ENCODE measurements at regions not wholly inside any gene's neighbourhood (a gene's known extent, or its start where the extent isn't known, plus 50 kb on each side); places are given as distances from the start of the nearest gene placed in this dataset.
A peak's percentile ranks its signal among the peaks of the same experiment; 100 is the strongest.
"Not testable (repeated sequence)": the region's sequence is repeated elsewhere in the genome, so short reads cannot be mapped to it uniquely, and the experiment has no call there.

GRCh38 chr1:238606896-238607295, 716.2 kb upstream of the ZP4 start:
- Mint-ChIP-seq H3K4me1 (no peaks in the 10 kb centered on the region), H3K27me3 (no peaks in the 10 kb centered on the region), H3K4me3 (no peak overlapping the region), H3K36me3 (no peaks in the 10 kb centered on the region), H3K27ac (no peak overlapping the region), H3K9me3 (peaks cover 0 to 9% (median 7%) of the 10 kb centered on the region in 7 donors)
- Histone ChIP-seq H3K27me3 (ENCODE audit: control insufficient read depth, insufficient read depth, low read length) (no peaks in the 10 kb centered on the region), H3K36me3 (ENCODE audit: control insufficient read depth, insufficient read depth, low read length) (no peaks in the 10 kb centered on the region), H3K27ac (ENCODE audit: insufficient read depth, low read length, poor library complexity, severe bottlenecking) (no peak overlapping the region), H3K9me3 (ENCODE audit: control insufficient read depth in 2 of 2, low read length in 2 of 2) (no peaks in the 10 kb centered on the region), H3K4me1 (ENCODE audit: control insufficient read depth, insufficient read depth, low read length, poor library complexity, severe bottlenecking) (no peaks in the 10 kb centered on the region), H3K4me3 (ENCODE audit: low read depth, low read length) (no peak overlapping the region)
- DNase-seq (no peak), ATAC-seq (ENCODE audit: low read depth in 2 of 2) (no peak)

DNA sequence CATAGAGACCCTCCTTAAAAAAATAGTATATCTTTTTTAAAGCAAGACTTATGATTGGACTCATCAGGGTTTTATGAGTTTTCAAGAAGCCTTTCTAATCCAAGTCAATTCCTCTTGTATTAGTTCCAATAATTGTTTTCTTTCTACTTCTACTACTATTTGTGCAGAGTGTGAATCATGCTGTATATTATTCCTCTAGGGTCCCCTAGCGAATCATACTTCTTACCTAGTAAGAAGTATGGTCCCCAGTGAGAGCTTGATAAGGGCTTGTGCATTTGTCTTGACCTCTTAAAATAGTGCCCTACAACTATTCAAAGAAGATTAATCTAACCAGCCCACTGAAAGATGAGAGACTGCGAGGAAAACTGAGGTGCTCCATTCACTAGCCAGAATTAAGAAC, 715.7 kb upstream of the ZP4 start:
- H3K9me3 ChIP-seq (ENCODE audit: control insufficient read depth in 2 of 2, low read length in 2 of 2) = no peaks in the 10 kb centered on the region
- no peak for ATAC-seq (ENCODE audit: low read depth in 2 of 2)
- H3K9me3 Mint-ChIP-seq = peaks cover 0 to 10% (median 7%) of the 10 kb centered on the region in 7 donors

GRCh38 chr1:238604357-238604756, 713.6 kb upstream of the ZP4 start:
- Histone ChIP-seq H3K4me3 (ENCODE audit: low read depth, low read length) (no peak overlapping the region), H3K27ac (ENCODE audit: insufficient read depth, low read length, poor library complexity, severe bottlenecking) (no peak overlapping the region), H3K4me1 (ENCODE audit: control insufficient read depth, insufficient read depth, low read length, poor library complexity, severe bottlenecking) (no peaks in the 10 kb centered on the region), H3K27me3 (ENCODE audit: control insufficient read depth, insufficient read depth, low read length) (no peaks in the 10 kb centered on the region), H3K36me3 (ENCODE audit: control insufficient read depth, insufficient read depth, low read length) (no peaks in the 10 kb centered on the region), H3K9me3 (ENCODE audit: control insufficient read depth in 2 of 2, low read length in 2 of 2) (no peaks in the 10 kb centered on the region)
- H3K4me1 Mint-ChIP-seq = no peaks in the 10 kb centered on the region
- H3K9me3 Mint-ChIP-seq = peaks cover 0 to 14% (median 5%) of the 10 kb centered on the region in 7 donors
- no peak for DNase-seq
- H3K36me3 Mint-ChIP-seq = no peaks in the 10 kb centered on the region
- no peak overlapping the region for H3K4me3 Mint-ChIP-seq
- H3K27ac Mint-ChIP-seq = no peak overlapping the region
- no peak for ATAC-seq (ENCODE audit: low read depth in 2 of 2)
- no peaks in the 10 kb centered on the region for H3K27me3 Mint-ChIP-seq

More for the DNA sequence above, 715.7 kb upstream of the ZP4 start:
- no peaks in the 10 kb centered on the region for H3K36me3 Mint-ChIP-seq
- H3K4me3 Mint-ChIP-seq = no peak overlapping the region
- Histone ChIP-seq H3K27ac (ENCODE audit: insufficient read depth, low read length, poor library complexity, severe bottlenecking) (no peak overlapping the region), H3K36me3 (ENCODE audit: control insufficient read depth, insufficient read depth, low read length) (no peaks in the 10 kb centered on the region), H3K27me3 (ENCODE audit: control insufficient read depth, insufficient read depth, low read length) (no peaks in the 10 kb centered on the region), H3K4me3 (ENCODE audit: low read depth, low read length) (no peak overlapping the region), H3K4me1 (ENCODE audit: control insufficient read depth, insufficient read depth, low read length, poor library complexity, severe bottlenecking) (no peaks in the 10 kb centered on the region)
- H3K27me3 Mint-ChIP-seq = no peaks in the 10 kb centered on the region
- H3K4me1 Mint-ChIP-seq = no peaks in the 10 kb centered on the region
- DNase-seq = no peak
- H3K27ac Mint-ChIP-seq = no peak overlapping the region

DNA sequence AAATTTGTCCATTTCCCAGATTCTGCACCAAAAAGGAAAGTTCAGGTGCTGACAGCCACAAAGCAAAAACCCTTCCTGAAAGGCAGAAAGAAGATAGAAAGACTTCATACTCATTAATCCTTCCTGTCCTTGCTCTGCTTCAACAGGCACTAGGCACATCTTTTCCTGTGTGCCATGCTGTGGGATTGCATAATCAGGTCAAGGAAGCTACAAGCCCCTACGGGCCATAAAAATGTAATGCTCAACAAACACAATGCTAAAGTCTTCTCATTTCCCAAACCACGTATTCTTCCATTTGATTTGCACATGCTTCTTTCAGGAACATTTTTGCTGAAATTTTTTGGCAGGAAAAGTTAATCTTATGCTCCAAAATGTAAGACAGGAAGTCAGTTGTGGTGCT, 710.9 kb upstream of the ZP4 start:
- not testable (repeated sequence) for H3K4me3 Mint-ChIP-seq; H3K9me3 ChIP-seq (ENCODE audit: control insufficient read depth in 2 of 2, low read length in 2 of 2); DNase-seq; H3K36me3 ChIP-seq (ENCODE audit: control insufficient read depth, insufficient read depth, low read length); H3K27me3 Mint-ChIP-seq; H3K27ac ChIP-seq (ENCODE audit: insufficient read depth, low read length, poor library complexity, severe bottlenecking); H3K27me3 ChIP-seq (ENCODE audit: control insufficient read depth, insufficient read depth, low read length); H3K4me3 ChIP-seq (ENCODE audit: low read depth, low read length); H3K4me1 ChIP-seq (ENCODE audit: control insufficient read depth, insufficient read depth, low read length, poor library complexity, severe bottlenecking); H3K36me3 Mint-ChIP-seq; H3K4me1 Mint-ChIP-seq; ATAC-seq (ENCODE audit: low read depth in 2 of 2)
- Mint-ChIP-seq H3K9me3 (peaks cover 0 to 14% (median 4%) of the 10 kb centered on the region in 7 donors), H3K27ac (peak overlapping the region in 1 of 3 donors; percentile 9)

GRCh38 chr1:238596703-238597102, 706.0 kb upstream of the ZP4 start:
- no peaks in the 10 kb centered on the region for H3K36me3 Mint-ChIP-seq
- Histone ChIP-seq H3K4me3 (ENCODE audit: low read depth, low read length) (no peak overlapping the region), H3K27ac (ENCODE audit: insufficient read depth, low read length, poor library complexity, severe bottlenecking) (no peak overlapping the region), H3K4me1 (ENCODE audit: control insufficient read depth, insufficient read depth, low read length, poor library complexity, severe bottlenecking) (no peaks in the 10 kb centered on the region), H3K36me3 (ENCODE audit: control insufficient read depth, insufficient read depth, low read length) (no peaks in the 10 kb centered on the region), H3K27me3 (ENCODE audit: control insufficient read depth, insufficient read depth, low read length) (no peaks in the 10 kb centered on the region), H3K9me3 (ENCODE audit: control insufficient read depth in 2 of 2, low read length in 2 of 2) (no peaks in the 10 kb centered on the region)
- peaks cover 0 to 13% (median 5%) of the 10 kb centered on the region in 7 donors for H3K9me3 Mint-ChIP-seq
- H3K27ac Mint-ChIP-seq = no peak overlapping the region
- DNase-seq (no peak), ATAC-seq (ENCODE audit: low read depth in 2 of 2) (no peak)
- no peak overlapping the region for H3K4me3 Mint-ChIP-seq
- no peaks in the 10 kb centered on the region for H3K4me1 Mint-ChIP-seq
- H3K27me3 Mint-ChIP-seq = no peaks in the 10 kb centered on the region

GRCh38 chr1:238592621-238593020, 701.9 kb upstream of the ZP4 start:
- no peak for ATAC-seq (ENCODE audit: low read depth in 2 of 2)
- peaks cover 0 to 12% (median 6%) of the 10 kb centered on the region in 7 donors for H3K9me3 Mint-ChIP-seq

DNA sequence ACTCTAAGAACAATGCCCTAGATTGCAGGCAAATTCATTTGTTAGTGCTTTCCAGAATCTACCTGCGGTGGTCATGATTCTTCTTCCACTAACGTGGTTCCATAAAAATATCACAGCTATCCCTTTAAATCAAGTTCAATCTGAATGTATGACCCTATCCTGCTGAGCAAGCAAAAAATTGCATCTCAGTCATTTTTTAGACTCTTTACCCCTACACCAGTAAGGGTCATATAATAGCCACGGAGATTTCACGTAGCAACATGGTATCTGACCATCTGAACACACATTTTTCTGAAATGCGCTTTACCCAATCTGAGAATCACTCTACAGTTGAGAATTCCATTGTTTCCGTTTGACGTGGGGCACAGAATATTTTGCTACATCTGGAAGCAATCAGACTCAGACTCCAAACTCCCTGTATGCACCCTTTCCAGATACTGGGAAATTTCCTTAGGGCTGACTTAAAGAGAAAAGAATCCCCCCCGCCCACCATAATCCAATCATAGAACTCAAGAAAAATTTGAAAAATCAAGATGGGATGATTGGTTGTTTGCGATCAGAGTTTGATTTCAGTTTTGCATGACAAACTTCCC, 699.2 kb upstream of the ZP4 start:
- H3K9me3 Mint-ChIP-seq = peaks cover 3 to 10% (median 7%) of the 10 kb centered on the region in 7 donors
- no peaks in the 10 kb centered on the region for H3K4me1 Mint-ChIP-seq
- no peak overlapping the region for H3K4me3 Mint-ChIP-seq
- Histone ChIP-seq H3K4me1 (ENCODE audit: control insufficient read depth, insufficient read depth, low read length, poor library complexity, severe bottlenecking) (no peaks in the 10 kb centered on the region), H3K27me3 (ENCODE audit: control insufficient read depth, insufficient read depth, low read length) (no peaks in the 10 kb centered on the region), H3K36me3 (ENCODE audit: control insufficient read depth, insufficient read depth, low read length) (no peaks in the 10 kb centered on the region), H3K27ac (ENCODE audit: insufficient read depth, low read length, poor library complexity, severe bottlenecking) (no peak overlapping the region), H3K9me3 (ENCODE audit: control insufficient read depth in 2 of 2, low read length in 2 of 2) (peaks cover 0 to 3% of the 10 kb centered on the region in 2 experiments), H3K4me3 (ENCODE audit: low read depth, low read length) (no peak overlapping the region)
- no peak overlapping the region for H3K27ac Mint-ChIP-seq
- no peaks in the 10 kb centered on the region for H3K27me3 Mint-ChIP-seq
- no peaks in the 10 kb centered on the region for H3K36me3 Mint-ChIP-seq
- ATAC-seq (ENCODE audit: low read depth in 2 of 2) (no peak), DNase-seq (no peak)

More at GRCh38 chr1:238592621-238593020, 701.9 kb upstream of the ZP4 start:
- no peak overlapping the region for H3K4me3 ChIP-seq (ENCODE audit: low read depth, low read length)
- H3K27ac ChIP-seq (ENCODE audit: insufficient read depth, low read length, poor library complexity, severe bottlenecking) = no peak overlapping the region
- Mint-ChIP-seq H3K4me3 (no peak overlapping the region), H3K36me3 (no peaks in the 10 kb centered on the region), H3K27ac (no peak overlapping the region), H3K4me1 (no peaks in the 10 kb centered on the region), H3K27me3 (no peaks in the 10 kb centered on the region)
- no peak for DNase-seq
- H3K36me3 ChIP-seq (ENCODE audit: control insufficient read depth, insufficient read depth, low read length) = no peaks in the 10 kb centered on the region
- H3K4me1 ChIP-seq (ENCODE audit: control insufficient read depth, insufficient read depth, low read length, poor library complexity, severe bottlenecking) = no peaks in the 10 kb centered on the region
- no peaks in the 10 kb centered on the region for H3K27me3 ChIP-seq (ENCODE audit: control insufficient read depth, insufficient read depth, low read length)
- H3K9me3 ChIP-seq (ENCODE audit: control insufficient read depth in 2 of 2, low read length in 2 of 2) = peaks cover 0 to 3% of the 10 kb centered on the region in 2 experiments

- no peaks in the 10 kb centered on the region for H3K4me1 Mint-ChIP-seq
Measured at GRCh38 chr1:238582816-238583215, 692.1 kb upstream of the ZP4 start.

More at GRCh38 chr1:238582816-238583215, 692.1 kb upstream of the ZP4 start:
- H3K4me3 ChIP-seq (ENCODE audit: low read depth, low read length) = no peak overlapping the region
- H3K9me3 Mint-ChIP-seq = peaks cover 1 to 13% (median 4%) of the 10 kb centered on the region in 7 donors
- H3K27ac Mint-ChIP-seq = no peak overlapping the region
- no peaks in the 10 kb centered on the region for H3K36me3 Mint-ChIP-seq
- no peaks in the 10 kb centered on the region for H3K27me3 Mint-ChIP-seq
- no peak overlapping the region for H3K4me3 Mint-ChIP-seq
- DNase-seq = no peak
- H3K9me3 ChIP-seq (ENCODE audit: control insufficient read depth in 2 of 2, low read length in 2 of 2) = no peaks in the 10 kb centered on the region
- no peaks in the 10 kb centered on the region for H3K36me3 ChIP-seq (ENCODE audit: control insufficient read depth, insufficient read depth, low read length)
- H3K27ac ChIP-seq (ENCODE audit: insufficient read depth, low read length, poor library complexity, severe bottlenecking) = no peak overlapping the region
- no peak for ATAC-seq (ENCODE audit: low read depth in 2 of 2)
- no peaks in the 10 kb centered on the region for H3K27me3 ChIP-seq (ENCODE audit: control insufficient read depth, insufficient read depth, low read length)
- no peaks in the 10 kb centered on the region for H3K4me1 ChIP-seq (ENCODE audit: control insufficient read depth, insufficient read depth, low read length, poor library complexity, severe bottlenecking)

All from CD4-positive, CD25-positive, alpha-beta regulatory T cell (primary cell).